CD14-positive monocyte (primary cell): ENCODE measurements at regions not wholly inside any gene's neighbourhood (a gene's known extent, or its start where the extent isn't known, plus 50 kb on each side); places are given as distances from the start of the nearest gene placed in this dataset.
A peak's percentile ranks its signal among the peaks of the same experiment; 100 is the strongest.

Experiments
- DNase-seq, 3 donors: peaks; one replicate each; pipeline ENCODE4 v3.0.0-alpha.2; 2011 to 2022
- H2AFZ ChIP-seq: 2 replicates; pipeline ENCODE4 v1.6.0; 2012; ENCODE audit warnings: mild to moderate bottlenecking, low read depth, low read length, inconsistent platforms; ENCODE audit not compliant: insufficient read depth, poor library complexity, severe bottlenecking
- H3K27ac ChIP-seq, 2 donors: 1 replicate in 1 of 2; 2 replicates in 1 of 2; pipeline ENCODE4 v1.5.1; 2012 to 2013; ENCODE audit warnings: low read length in 2 of 2, control low read depth in 1 of 2, inconsistent platforms in 1 of 2, low read depth in 1 of 2, mild to moderate bottlenecking in 1 of 2
- H3K27me3 ChIP-seq, 2 donors: one replicate each; pipeline versions ENCODE4 v1.6.0 to v1.6.1; 2011 to 2013; ENCODE audit warnings: low read length in 2 of 2; ENCODE audit not compliant: control insufficient read depth in 2 of 2, insufficient read depth in 2 of 2
- H3K36me3 ChIP-seq, 2 donors: replicated peaks in 1 of 2; 1 replicate in 1 of 2; 2 replicates in 1 of 2; pipeline versions ENCODE4 v1.5.1 to v1.6.1; 2012 to 2013; ENCODE audit warnings: low read length in 2 of 2, control low read depth in 1 of 2, inconsistent platforms in 1 of 2, mild to moderate bottlenecking in 1 of 2; ENCODE audit not compliant: insufficient read depth in 2 of 2, control insufficient read depth in 1 of 2
- H3K4me1 ChIP-seq, 2 donors: 1 replicate in 1 of 2; 2 replicates in 1 of 2; pipeline versions ENCODE4 v1.5.1 to v1.6.1; 2012 to 2013; ENCODE audit warnings: low read length in 2 of 2, control low read depth in 1 of 2, inconsistent platforms in 1 of 2, mild to moderate bottlenecking in 1 of 2, moderate library complexity in 1 of 2; ENCODE audit not compliant: insufficient read depth in 2 of 2, control insufficient read depth in 1 of 2
- H3K4me2 ChIP-seq: replicated peaks from 2 replicates; pipeline ENCODE3; 2012; ENCODE audit warnings: low read length, moderate library complexity, mild to moderate bottlenecking; ENCODE audit not compliant: poor library complexity, severe bottlenecking; ENCODE audit errors: extremely low read depth
- H3K4me3 ChIP-seq, 3 experiments: fragments of 200-600 bp in 1 of 3; sonication (generic) in 1 of 3; replicated peaks in 1 of 3; 1 replicate in 2 of 3; 2 replicates in 1 of 3; pipeline ENCODE4 v1.5.1; 2011 to 2013; ENCODE audit warnings: low read length in 3 of 3, mild to moderate bottlenecking in 3 of 3, control low read depth in 2 of 3, low read depth in 2 of 3, inconsistent platforms in 1 of 3, moderate library complexity in 1 of 3
- H3K79me2 ChIP-seq: 2 replicates; pipeline ENCODE4 v1.6.0; 2012; ENCODE audit warnings: mild to moderate bottlenecking, control low read depth, inconsistent platforms, low read length, moderate library complexity; ENCODE audit not compliant: insufficient read depth
- H3K9ac ChIP-seq: 2 replicates; pipeline ENCODE4 v1.6.0; 2017; ENCODE audit warnings: low read length, mild to moderate bottlenecking; ENCODE audit not compliant: insufficient read depth, poor library complexity, severe bottlenecking
- H3K9me3 ChIP-seq, 2 donors: replicated peaks in 1 of 2; 1 replicate in 1 of 2; 2 replicates in 1 of 2; pipeline versions ENCODE4 v1.5.1 to v1.6.1; 2012 to 2013; ENCODE audit warnings: low read length in 2 of 2, control low read depth in 1 of 2; ENCODE audit not compliant: control insufficient read depth in 1 of 2, insufficient read depth in 1 of 2
- H4K20me1 ChIP-seq: 2 replicates; pipeline ENCODE4 v1.6.0; 2012; ENCODE audit warnings: mild to moderate bottlenecking, low read length, control low read depth, moderate library complexity; ENCODE audit not compliant: insufficient read depth
- H3K27ac Mint-ChIP-seq, 7 donors: one replicate each; pipeline ENCODE4 v1.8.0; 2020; ENCODE audit warnings: mild to moderate bottlenecking in 7 of 7, mixed read lengths in 7 of 7, moderate library complexity in 6 of 7, inconsistent platforms in 2 of 7
- H3K27me3 Mint-ChIP-seq, 3 donors: one replicate each; pipeline ENCODE4 v1.8.0; 2021 to 2022; ENCODE audit warnings: low read depth in 3 of 3, mild to moderate bottlenecking in 3 of 3, mixed read lengths in 3 of 3, moderate library complexity in 3 of 3, inconsistent platforms in 1 of 3
- H3K36me3 Mint-ChIP-seq, 2 donors: one replicate each; pipeline ENCODE4 v1.8.0; 2020; ENCODE audit warnings: mixed read lengths in 2 of 2, inconsistent platforms in 1 of 2, mild to moderate bottlenecking in 1 of 2
- H3K4me1 Mint-ChIP-seq: one replicate; pipeline ENCODE4 v1.8.0; 2020; ENCODE audit warnings: mild to moderate bottlenecking, mixed read lengths
- H3K4me3 Mint-ChIP-seq, 2 donors: one replicate each; pipeline ENCODE4 v1.8.0; 2020; ENCODE audit warnings: mild to moderate bottlenecking in 2 of 2, mixed read lengths in 2 of 2, moderate library complexity in 1 of 2
- H3K9me3 Mint-ChIP-seq, 7 donors: one replicate each; pipeline ENCODE4 v1.8.0; 2020 to 2022; ENCODE audit warnings: mixed read lengths in 7 of 7, mild to moderate bottlenecking in 6 of 7, moderate library complexity in 6 of 7, inconsistent platforms in 2 of 7
- CTCF ChIP-seq: fragments of 200-600 bp; IDR thresholded peaks from one replicate; pipeline ENCODE4 v1.8.0; 2022; ENCODE audit warnings: antibody characterized with exemption, mild to moderate bottlenecking
- WGBS: methylation state at CpG from one replicate; pipeline ENCODE4 v1.1.5; 2013; ENCODE audit warnings: missing lambda C conversion rate; ENCODE audit not compliant: insufficient coverage; 5-methylcytosine and 5-hydroxymethylcytosine counted together
- intact Hi-C, 2 donors: fragments of 100-400 bp; cut with micrococcal nuclease; formaldehyde crosslinking; loops; one replicate each; pipeline versions ENCODE4 v1.15.0 to v1.15.1; 2023

- Histone ChIP-seq H3K36me3 (no peaks in the 10 kb centered on the region), H3K9ac (no peak overlapping the region), H3K9me3 (no peaks in the 10 kb centered on the region), H2AFZ (no peak overlapping the region), H3K79me2 (no peaks in the 10 kb centered on the region), H4K20me1 (no peaks in the 10 kb centered on the region), H3K4me1 (no peaks in the 10 kb centered on the region), H3K27ac (no peak overlapping the region), H3K27me3 (no peaks in the 10 kb centered on the region), H3K4me3 (no peak overlapping the region), H3K4me2 (no peak overlapping the region)
- H3K9me3 Mint-ChIP-seq = peaks cover 0 to 2% (median 0%) of the 10 kb centered on the region in 7 donors
- H3K4me3 Mint-ChIP-seq = no peak overlapping the region
- peaks cover 0 to 4% (median 2%) of the 10 kb centered on the region in 3 donors for H3K27me3 Mint-ChIP-seq
- intact Hi-C loops = no loop called here
- no peaks in the 10 kb centered on the region for H3K36me3 Mint-ChIP-seq
- no peak overlapping the region for H3K27ac Mint-ChIP-seq
- no peaks in the 10 kb centered on the region for H3K4me1 Mint-ChIP-seq
- WGBS = no CpG with 5 or more reads among the region's 1 CpG
- DNase-seq = no peak
- no peak for TF ChIP-seq CTCF
Measured at GRCh38 chr4:121228848-121229247, 64.7 kb upstream of the TNIP3 start.

- no peaks in the 10 kb centered on the region for H3K4me1 ChIP-seq
- H2AFZ ChIP-seq = no peak overlapping the region
- Mint-ChIP-seq H3K4me3 (no peak overlapping the region), H3K27ac (peak overlapping the region in 1 of 7 donors; percentile 32), H3K27me3 (peaks cover 2 to 4% (median 2%) of the 10 kb centered on the region in 3 donors), H3K9me3 (peaks cover 0 to 2% (median 0%) of the 10 kb centered on the region in 7 donors), H3K4me1 (no peaks in the 10 kb centered on the region), H3K36me3 (no peaks in the 10 kb centered on the region)
- H3K4me3 ChIP-seq = no peak overlapping the region
- no peak for DNase-seq
- no peaks in the 10 kb centered on the region for H3K36me3 ChIP-seq
- H3K79me2 ChIP-seq = no peaks in the 10 kb centered on the region
- no peaks in the 10 kb centered on the region for H3K27me3 ChIP-seq
- no peak overlapping the region for H3K4me2 ChIP-seq
- H3K9ac ChIP-seq = no peak overlapping the region
- TF ChIP-seq CTCF = no peak
- no peaks in the 10 kb centered on the region for H4K20me1 ChIP-seq
- intact Hi-C loops = no loop called here
- H3K9me3 ChIP-seq = no peaks in the 10 kb centered on the region
- H3K27ac ChIP-seq = no peak overlapping the region
- no CpG with 5 or more reads among the region's 3 CpGs for WGBS
Measured at GRCh38 chr4:121227341-121227792, 63.2 kb upstream of the TNIP3 start.
